ENCODE measurements at regions not wholly inside any gene's neighbourhood (a gene's known extent, or its start where the extent isn't known, plus 50 kb on each side); places are given as distances from the start of the nearest gene placed in this dataset.

GRCh38 chr9:12633016-12633765, 60.0 kb upstream of the TYRP1 start:
- TF ChIP-seq CTCF (IDR thresholded peaks at IDR 0.05; ENCODE audit: unreplicated experiment): no peak
- no peak for DNase-seq (ENCODE audit: low spot score)
- H3K9me3 Mint-ChIP-seq (ENCODE audit: unreplicated experiment): no peaks in the 10 kb centered on the region
- H3K27me3 Mint-ChIP-seq (ENCODE audit: unreplicated experiment): peaks cover 4% of the 10 kb centered on the region
- no peak overlapping the region for H3K4me3 Mint-ChIP-seq (ENCODE audit: unreplicated experiment)
- no peak overlapping the region for H3K27ac Mint-ChIP-seq (ENCODE audit: unreplicated experiment)
- H3K36me3 Mint-ChIP-seq (ENCODE audit: low read depth, unreplicated experiment): no peaks in the 10 kb centered on the region
- peaks cover 49% of the 10 kb centered on the region for H3K4me1 Mint-ChIP-seq (ENCODE audit: unreplicated experiment)

- H3K4me1 Mint-ChIP-seq (ENCODE audit: unreplicated experiment): peaks cover 17% of the 10 kb centered on the region
- no peaks in the 10 kb centered on the region for H3K36me3 Mint-ChIP-seq (ENCODE audit: low read depth, unreplicated experiment)
- no peak overlapping the region for H3K27ac Mint-ChIP-seq (ENCODE audit: unreplicated experiment)
- H3K4me3 Mint-ChIP-seq (ENCODE audit: unreplicated experiment): no peak overlapping the region
- H3K27me3 Mint-ChIP-seq (ENCODE audit: unreplicated experiment): peaks cover 4% of the 10 kb centered on the region
- H3K9me3 Mint-ChIP-seq (ENCODE audit: unreplicated experiment): no peaks in the 10 kb centered on the region
- no peak for DNase-seq (ENCODE audit: low spot score)
- peak; percentile 65 for TF ChIP-seq CTCF (IDR thresholded peaks at IDR 0.05; ENCODE audit: unreplicated experiment)
Observed at GRCh38 chr9:12640016-12640587, 53.1 kb upstream of the TYRP1 start.

GRCh38 chr9:12640866-12641636, 52.1 kb upstream of the TYRP1 start:
- Mint-ChIP-seq H3K4me3 (ENCODE audit: unreplicated experiment) (no peak overlapping the region), H3K27ac (ENCODE audit: unreplicated experiment) (no peak overlapping the region), H3K9me3 (ENCODE audit: unreplicated experiment) (no peaks in the 10 kb centered on the region), H3K27me3 (ENCODE audit: unreplicated experiment) (peaks cover 4% of the 10 kb centered on the region), H3K4me1 (ENCODE audit: unreplicated experiment) (peaks cover 9% of the 10 kb centered on the region), H3K36me3 (ENCODE audit: low read depth, unreplicated experiment) (no peaks in the 10 kb centered on the region)
- no peak for DNase-seq (ENCODE audit: low spot score)
- peak; percentile 29 for TF ChIP-seq CTCF (IDR thresholded peaks at IDR 0.05; ENCODE audit: unreplicated experiment)
